Memory B cell (primary cell): ENCODE measurements at regions not wholly inside any gene's neighbourhood (a gene's known extent, or its start where the extent isn't known, plus 50 kb on each side); places are given as distances from the start of the nearest gene placed in this dataset.

ENCODE experiments used
- ATAC-seq: fragments of 150-1000 bp; cut with Tn5 transposase; 2 replicates; pipeline ENCODE4 v1.10.0; 2021; ENCODE audit warnings: low read depth, mild to moderate bottlenecking, moderate library complexity
- DNase-seq, 2 donors: peaks; one replicate each; pipeline ENCODE4 v3.0.0; 2022; ENCODE audit warnings: low spot score in 2 of 2
- H3K27ac Mint-ChIP-seq: one replicate; pipeline ENCODE4 v1.8.0; 2022; ENCODE audit warnings: mild to moderate bottlenecking, moderate library complexity, mixed read lengths
- H3K27me3 Mint-ChIP-seq: one replicate; pipeline ENCODE4 v1.8.0; 2022; ENCODE audit warnings: mixed read lengths
- H3K36me3 Mint-ChIP-seq: one replicate; pipeline ENCODE4 v1.8.0; 2022; ENCODE audit warnings: mild to moderate bottlenecking, mixed read lengths
- H3K4me1 Mint-ChIP-seq: one replicate; pipeline ENCODE4 v1.8.0; 2022; ENCODE audit warnings: mixed read lengths
- H3K4me3 Mint-ChIP-seq: one replicate; pipeline ENCODE4 v1.8.0; 2022; ENCODE audit warnings: mild to moderate bottlenecking, moderate library complexity, mixed read lengths
- H3K9me3 Mint-ChIP-seq: one replicate; pipeline ENCODE4 v1.8.0; 2022; ENCODE audit warnings: mixed read lengths

GRCh38 chr21:38170283-38170682, 86.5 kb upstream of the KCNJ15 start:
- Mint-ChIP-seq H3K9me3 (no peaks in the 10 kb centered on the region), H3K4me3 (no peak overlapping the region), H3K36me3 (no peaks in the 10 kb centered on the region), H3K27ac (no peak overlapping the region), H3K4me1 (no peaks in the 10 kb centered on the region), H3K27me3 (peaks cover 5% of the 10 kb centered on the region)
- DNase-seq (no peak), ATAC-seq (no peak)

- DNase-seq (no peak), ATAC-seq (no peak)
- no peaks in the 10 kb centered on the region for H3K36me3 Mint-ChIP-seq
- no peak overlapping the region for H3K4me3 Mint-ChIP-seq
- no peaks in the 10 kb centered on the region for H3K4me1 Mint-ChIP-seq
- H3K27me3 Mint-ChIP-seq, result peaks cover 5% of the 10 kb centered on the region
- H3K27ac Mint-ChIP-seq, result no peak overlapping the region
- H3K9me3 Mint-ChIP-seq, result no peaks in the 10 kb centered on the region
Observed at GRCh38 chr21:38170704-38171682, 85.8 kb upstream of the KCNJ15 start.

- H3K27me3 Mint-ChIP-seq, result peaks cover 8% of the 10 kb centered on the region
- no peak overlapping the region for H3K4me3 Mint-ChIP-seq
- no peaks in the 10 kb centered on the region for H3K9me3 Mint-ChIP-seq
- DNase-seq, result no peak
- ATAC-seq, result no peak
- H3K36me3 Mint-ChIP-seq, result no peaks in the 10 kb centered on the region
- H3K27ac Mint-ChIP-seq, result no peak overlapping the region
- no peaks in the 10 kb centered on the region for H3K4me1 Mint-ChIP-seq
Observed at GRCh38 chr21:38171723-38172344, 85.0 kb upstream of the KCNJ15 start.

GRCh38 chr21:38173276-38174035, 83.3 kb upstream of the KCNJ15 start:
- peaks cover 1% of the 10 kb centered on the region for H3K9me3 Mint-ChIP-seq
- ATAC-seq, result no peak
- no peaks in the 10 kb centered on the region for H3K4me1 Mint-ChIP-seq

GRCh38 chr21:38175306-38175705, 81.5 kb upstream of the KCNJ15 start:
- no peaks in the 10 kb centered on the region for H3K4me1 Mint-ChIP-seq
- peaks cover 1% of the 10 kb centered on the region for H3K9me3 Mint-ChIP-seq
- no peak for DNase-seq
- no peak overlapping the region for H3K4me3 Mint-ChIP-seq
- no peak overlapping the region for H3K27ac Mint-ChIP-seq
- peaks cover 7% of the 10 kb centered on the region for H3K27me3 Mint-ChIP-seq
- H3K36me3 Mint-ChIP-seq, result no peaks in the 10 kb centered on the region
- no peak for ATAC-seq

More at GRCh38 chr21:38173276-38174035, 83.3 kb upstream of the KCNJ15 start:
- Mint-ChIP-seq H3K27ac (no peak overlapping the region), H3K4me3 (no peak overlapping the region), H3K36me3 (no peaks in the 10 kb centered on the region), H3K27me3 (peaks cover 9% of the 10 kb centered on the region)
- DNase-seq, result no peak

GRCh38 chr21:38177919-38178652, 78.7 kb upstream of the KCNJ15 start:
- Mint-ChIP-seq H3K4me1 (no peaks in the 10 kb centered on the region), H3K36me3 (no peaks in the 10 kb centered on the region), H3K4me3 (no peak overlapping the region), H3K9me3 (peaks cover 1% of the 10 kb centered on the region), H3K27me3 (peaks cover 5% of the 10 kb centered on the region), H3K27ac (no peak overlapping the region)
- ATAC-seq (no peak), DNase-seq (no peak)

GRCh38 chr21:38178653-38179470, 77.9 kb upstream of the KCNJ15 start:
- no peaks in the 10 kb centered on the region for H3K36me3 Mint-ChIP-seq
- ATAC-seq, result no peak
- H3K27ac Mint-ChIP-seq, result no peak overlapping the region
- no peak for DNase-seq
- H3K9me3 Mint-ChIP-seq, result peaks cover 1% of the 10 kb centered on the region
- no peaks in the 10 kb centered on the region for H3K4me1 Mint-ChIP-seq
- H3K4me3 Mint-ChIP-seq, result no peak overlapping the region
- H3K27me3 Mint-ChIP-seq, result peaks cover 5% of the 10 kb centered on the region

- Mint-ChIP-seq H3K27ac (no peak overlapping the region), H3K4me3 (no peak overlapping the region), H3K4me1 (no peaks in the 10 kb centered on the region), H3K9me3 (peaks cover 1% of the 10 kb centered on the region), H3K36me3 (no peaks in the 10 kb centered on the region), H3K27me3 (peaks cover 5% of the 10 kb centered on the region)
- no peak for DNase-seq
- no peak for ATAC-seq
Observed at GRCh38 chr21:38179511-38179910, 77.3 kb upstream of the KCNJ15 start.

GRCh38 chr21:38181096-38181495, 75.7 kb upstream of the KCNJ15 start:
- Mint-ChIP-seq H3K4me1 (no peaks in the 10 kb centered on the region), H3K4me3 (no peak overlapping the region), H3K9me3 (peaks cover 1% of the 10 kb centered on the region), H3K27ac (no peak overlapping the region), H3K36me3 (no peaks in the 10 kb centered on the region), H3K27me3 (peaks cover 4% of the 10 kb centered on the region)
- ATAC-seq (no peak), DNase-seq (no peak)

GRCh38 chr21:38182370-38182985, 74.3 kb upstream of the KCNJ15 start:
- no peak for ATAC-seq
- Mint-ChIP-seq H3K27me3 (peaks cover 1% of the 10 kb centered on the region), H3K36me3 (no peaks in the 10 kb centered on the region), H3K4me3 (no peak overlapping the region), H3K4me1 (no peaks in the 10 kb centered on the region), H3K27ac (no peak overlapping the region), H3K9me3 (peaks cover 5% of the 10 kb centered on the region)
- DNase-seq, result no peak

- no peaks in the 10 kb centered on the region for H3K27me3 Mint-ChIP-seq
- no peak overlapping the region for H3K4me3 Mint-ChIP-seq
- no peak overlapping the region for H3K27ac Mint-ChIP-seq
- H3K4me1 Mint-ChIP-seq, result no peaks in the 10 kb centered on the region
- H3K9me3 Mint-ChIP-seq, result peaks cover 4% of the 10 kb centered on the region
- DNase-seq (no peak), ATAC-seq (no peak)
- H3K36me3 Mint-ChIP-seq, result no peaks in the 10 kb centered on the region
Observed at GRCh38 chr21:38183961-38184360, 72.8 kb upstream of the KCNJ15 start.

GRCh38 chr21:38186661-38187270, 70.0 kb upstream of the KCNJ15 start:
- Mint-ChIP-seq H3K4me1 (no peaks in the 10 kb centered on the region), H3K27me3 (no peaks in the 10 kb centered on the region), H3K4me3 (no peak overlapping the region), H3K36me3 (no peaks in the 10 kb centered on the region), H3K9me3 (peaks cover 4% of the 10 kb centered on the region), H3K27ac (no peak overlapping the region)
- DNase-seq, result no peak
- no peak for ATAC-seq
